ENCODE measurements at regions not wholly inside any gene's neighbourhood (a gene's known extent, or its start where the extent isn't known, plus 50 kb on each side); places are given as distances from the start of the nearest gene placed in this dataset.

GRCh38 chr3:132378-132777 lies 64.2 kb upstream of the CHL1 start:
- DNase-seq (ENCODE audit: low read depth) = no peak
- no peak for TF ChIP-seq CTCF (conservative IDR thresholded peaks at IDR 0.05; ENCODE audit: low read depth, low read length)
- H3K4me3 ChIP-seq (ENCODE audit: low read length) = no peak overlapping the region

- no peak for TF ChIP-seq CTCF (conservative IDR thresholded peaks at IDR 0.05; ENCODE audit: low read depth, low read length)
- no peak overlapping the region for H3K4me3 ChIP-seq (ENCODE audit: low read length)
Measured at GRCh38 chr3:132904-133303, 63.7 kb upstream of the CHL1 start.

GRCh38 chr3:140748-141330 lies 55.7 kb upstream of the CHL1 start:
- H3K4me3 ChIP-seq (ENCODE audit: low read length) = no peak overlapping the region
- no peak for DNase-seq (ENCODE audit: low read depth)
- TF ChIP-seq CTCF (conservative IDR thresholded peaks at IDR 0.05; ENCODE audit: low read depth, low read length) = no peak

More at GRCh38 chr3:132904-133303, 63.7 kb upstream of the CHL1 start:
- DNase-seq (ENCODE audit: low read depth) = no peak
